HG02884 (cell line): ENCODE measurements at regions not wholly inside any gene's neighbourhood (a gene's known extent, or its start where the extent isn't known, plus 50 kb on each side); places are given as distances from the start of the nearest gene placed in this dataset.

Experiments used
- ATAC-seq: cut with Tn5 transposase; IDR thresholded peaks from one replicate; pipeline ENCODE4 v1.9.1; 2021; ENCODE audit warnings: mild to moderate bottlenecking, moderate library complexity; ENCODE audit not compliant: unreplicated experiment

DNA sequence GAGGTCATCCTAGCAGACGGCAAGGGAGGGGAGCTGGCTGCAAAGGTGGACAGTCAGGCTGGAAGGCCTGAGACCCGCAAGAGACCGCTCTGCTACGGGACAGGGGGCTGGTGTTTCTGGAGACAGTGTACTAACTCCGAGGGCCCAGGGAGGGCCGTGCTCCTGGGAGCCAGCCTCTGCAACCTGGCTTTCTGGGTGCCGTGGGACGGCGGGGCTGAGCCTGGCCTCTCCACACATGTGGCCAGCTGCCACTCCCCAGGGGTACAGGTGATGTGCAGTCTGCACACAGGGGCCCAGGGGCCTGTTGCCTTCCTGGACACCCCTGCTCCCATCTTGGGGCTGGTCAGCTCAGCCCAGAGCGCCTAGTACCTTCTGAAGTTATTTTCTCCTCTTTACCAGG, 92.2 kb downstream of the MRPL36 start:
- ATAC-seq = no peak

- ATAC-seq = no peak
Observed at GRCh38 chr5:1706428-1706827, 93.2 kb downstream of the MRPL36 start.

- no peak for ATAC-seq
Observed at GRCh38 chr5:1706021-1706420, 93.6 kb downstream of the MRPL36 start.

- no peak for ATAC-seq
Observed at GRCh38 chr5:1704676-1705075, 95.0 kb downstream of the MRPL36 start.

DNA sequence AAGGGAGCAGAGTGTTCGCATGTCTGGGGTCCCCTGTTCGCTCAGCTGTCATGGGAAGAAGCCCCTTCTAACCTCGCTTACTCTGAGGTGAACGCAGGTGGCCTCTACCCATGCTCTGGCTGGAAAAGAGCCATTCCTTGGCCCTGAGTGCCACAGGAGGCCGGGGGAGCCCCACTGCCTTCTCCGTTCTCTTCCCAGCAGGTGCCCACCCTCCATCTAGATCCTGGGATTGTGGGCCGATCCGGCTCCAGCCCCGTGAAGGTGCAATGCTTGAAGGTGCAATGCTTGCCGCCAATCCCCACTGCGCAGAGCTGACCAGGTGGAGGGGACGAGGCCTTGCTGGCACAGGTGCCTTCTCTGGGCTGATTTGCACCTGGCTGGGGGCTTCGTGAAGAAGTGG, 95.4 kb downstream of the MRPL36 start:
- ATAC-seq = no peak

DNA sequence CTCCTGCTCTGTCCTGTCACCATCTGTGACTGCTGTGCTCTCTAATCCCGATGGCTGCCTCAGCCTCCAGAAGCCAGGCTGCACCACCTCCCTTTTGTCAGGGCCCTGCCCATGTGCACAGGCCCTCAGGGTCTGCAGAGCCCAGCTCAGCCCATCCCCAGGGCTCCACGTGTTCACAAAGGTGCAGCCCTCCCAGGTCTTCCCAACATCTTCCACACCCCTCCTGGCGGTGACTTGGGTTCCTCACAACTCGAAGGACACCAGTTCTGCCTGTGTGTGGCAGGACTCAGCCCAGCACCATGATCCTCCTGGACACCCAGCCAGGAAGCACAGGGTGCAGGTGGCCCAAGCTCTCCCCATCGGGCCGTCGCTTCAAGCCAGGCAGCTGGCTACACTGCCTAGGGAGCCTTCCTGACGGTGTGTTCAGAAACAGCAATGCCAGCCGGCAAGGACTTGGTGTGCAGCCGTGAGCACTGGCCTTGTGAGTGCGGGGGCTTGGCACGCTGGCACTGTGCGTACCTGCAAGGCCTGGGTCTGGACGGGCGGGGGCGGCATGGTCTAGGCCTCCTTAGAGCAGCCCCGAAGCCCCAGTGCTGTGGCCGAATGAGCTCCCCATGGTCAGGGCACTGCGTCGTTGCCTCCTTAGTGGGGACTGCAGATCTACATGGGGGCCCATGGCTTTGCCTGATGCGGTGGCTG, 96.1 kb downstream of the MRPL36 start:
- ATAC-seq = no peak

- ATAC-seq = no peak
Observed at GRCh38 chr5:1702318-1702717, 97.3 kb downstream of the MRPL36 start.

DNA sequence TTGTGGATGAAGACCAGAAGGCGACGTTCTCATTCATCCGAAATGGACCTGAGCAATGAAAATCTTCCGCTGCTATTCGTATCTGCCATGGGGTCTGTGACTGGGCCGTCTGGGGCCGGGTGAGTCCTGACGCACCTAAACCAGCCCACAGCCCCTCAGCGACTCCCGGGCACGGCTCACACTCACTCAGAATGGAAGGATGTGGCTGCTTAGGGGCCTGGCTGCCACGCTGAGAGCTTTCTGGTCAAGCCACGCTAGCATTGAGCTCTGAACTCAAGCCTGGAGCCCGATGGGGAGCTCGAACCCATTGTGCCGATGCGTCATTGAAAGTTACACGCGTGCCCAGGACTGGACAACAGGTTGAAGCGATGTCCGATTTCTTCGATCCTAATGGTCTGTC, 97.8 kb downstream of the MRPL36 start:
- no peak for ATAC-seq

- ATAC-seq = no peak
Observed at GRCh38 chr5:1701216-1701864, 98.3 kb downstream of the MRPL36 start.

DNA sequence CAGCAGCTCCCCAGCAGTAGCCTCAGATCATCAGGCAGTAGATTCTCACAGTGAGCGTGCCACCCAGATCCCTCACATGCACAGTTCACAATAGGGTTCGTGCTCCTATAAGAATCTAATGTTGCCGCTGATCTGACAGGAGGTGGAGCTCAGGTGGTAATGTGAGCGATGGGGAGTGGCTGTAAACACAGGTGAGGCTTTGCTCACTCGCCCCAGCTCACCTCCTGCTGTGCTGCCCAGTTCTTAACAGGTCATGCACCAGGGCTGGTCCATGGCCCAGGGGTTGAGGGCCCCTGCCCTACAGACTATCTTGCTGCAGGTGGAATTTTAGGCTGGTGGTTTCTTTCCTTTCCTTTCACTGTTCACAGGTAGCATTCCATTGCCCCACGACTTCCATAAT, 100.2 kb downstream of the MRPL36 start:
- ATAC-seq = no peak

DNA sequence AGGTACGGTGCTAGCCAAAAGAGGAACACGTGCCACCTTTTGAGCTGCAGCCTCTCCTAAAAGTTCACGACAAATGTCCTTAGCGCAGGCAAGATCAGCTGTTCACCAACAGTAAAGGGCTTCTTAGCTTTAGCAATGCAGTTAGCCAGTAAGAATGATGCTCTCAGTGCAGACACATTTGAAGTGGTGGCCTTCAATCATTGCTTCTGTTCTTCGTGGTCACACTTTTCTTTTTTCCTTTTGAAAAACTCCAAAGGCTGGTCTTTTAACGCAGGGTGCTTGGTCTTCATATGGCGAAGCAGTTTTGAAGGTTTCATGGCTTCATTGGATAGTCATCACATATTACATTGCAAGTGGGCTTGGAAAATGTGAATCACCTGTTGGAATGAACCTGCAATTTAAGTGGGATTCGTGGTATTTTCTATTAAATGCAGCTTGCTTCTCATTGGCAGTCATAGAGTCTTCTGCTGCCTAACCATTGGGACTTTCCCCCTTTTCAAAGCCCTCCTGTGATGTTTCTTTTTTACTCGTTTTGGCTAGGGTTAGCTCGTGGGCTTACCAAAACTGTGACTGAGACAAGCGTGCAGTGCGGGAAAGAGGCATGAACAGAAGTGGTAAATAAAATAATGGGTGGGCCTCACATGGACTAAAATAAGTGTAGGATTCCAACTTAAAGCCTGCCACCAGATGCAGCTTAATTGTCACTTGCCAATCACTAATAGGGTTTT, 100.9 kb downstream of the MRPL36 start:
- no peak for ATAC-seq

- ATAC-seq = no peak
Observed at GRCh38 chr5:1692381-1692780, 107.3 kb downstream of the MRPL36 start.

- no peak for ATAC-seq
Observed at GRCh38 chr5:1687301-1687970, 112.2 kb downstream of the MRPL36 start.

DNA sequence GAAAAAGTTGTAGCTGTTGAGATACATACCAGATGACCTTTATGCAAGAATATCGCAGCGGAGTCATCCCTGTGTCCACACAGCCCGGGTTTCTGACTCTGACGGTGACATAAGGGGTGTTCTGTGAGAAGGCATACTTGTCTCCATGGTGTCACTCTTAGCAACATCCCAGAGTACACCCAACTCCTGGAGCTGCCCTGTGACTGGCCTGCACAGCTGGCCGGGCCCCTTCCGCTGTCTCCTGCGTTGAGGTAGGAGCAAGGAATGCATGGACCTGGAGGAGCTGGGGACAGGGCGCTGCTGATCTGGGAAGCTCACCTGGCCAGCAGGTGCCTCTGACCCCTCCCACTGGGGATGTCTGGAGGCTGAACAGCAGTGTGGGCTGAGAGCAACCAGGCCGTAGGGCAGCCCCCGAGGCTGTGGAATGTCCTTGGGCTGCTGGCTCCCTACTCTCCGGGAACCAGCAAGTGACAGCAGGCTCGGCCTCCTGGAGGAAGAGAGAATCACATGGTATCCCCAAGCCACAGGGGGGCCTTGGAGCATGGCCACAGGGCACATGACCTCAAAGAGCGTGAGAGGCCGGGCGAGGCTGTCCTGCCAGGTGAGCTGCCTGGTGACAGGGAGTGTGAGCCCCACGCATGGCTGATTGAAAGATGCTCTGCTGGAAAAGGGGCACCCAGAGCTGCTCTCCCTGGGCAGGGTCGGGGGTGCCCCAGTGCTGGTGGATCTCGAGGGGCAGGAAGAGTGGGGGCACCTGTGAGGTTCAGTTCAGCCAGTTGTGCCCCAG, 113.4 kb downstream of the MRPL36 start:
- ATAC-seq = no peak

DNA sequence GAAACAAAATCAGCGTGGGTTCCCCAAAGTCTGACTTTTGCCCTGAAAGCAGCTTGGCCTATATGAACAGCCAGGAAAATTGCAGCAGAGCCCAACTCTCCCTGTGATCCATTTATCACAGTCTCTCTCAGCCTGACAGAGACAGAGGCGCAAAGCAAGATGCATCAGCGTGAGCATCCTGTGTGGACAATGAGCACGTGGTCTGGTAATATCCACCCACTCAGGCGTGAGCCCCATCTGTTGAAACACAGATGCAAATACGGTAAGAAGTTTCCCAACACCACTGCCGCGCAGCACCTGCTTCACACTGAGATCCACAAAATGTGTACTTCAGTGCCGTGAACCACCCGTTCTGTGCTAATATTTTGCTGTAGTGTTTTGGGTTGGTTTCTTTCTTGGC, 114.6 kb downstream of the MRPL36 start:
- ATAC-seq = no peak

DNA sequence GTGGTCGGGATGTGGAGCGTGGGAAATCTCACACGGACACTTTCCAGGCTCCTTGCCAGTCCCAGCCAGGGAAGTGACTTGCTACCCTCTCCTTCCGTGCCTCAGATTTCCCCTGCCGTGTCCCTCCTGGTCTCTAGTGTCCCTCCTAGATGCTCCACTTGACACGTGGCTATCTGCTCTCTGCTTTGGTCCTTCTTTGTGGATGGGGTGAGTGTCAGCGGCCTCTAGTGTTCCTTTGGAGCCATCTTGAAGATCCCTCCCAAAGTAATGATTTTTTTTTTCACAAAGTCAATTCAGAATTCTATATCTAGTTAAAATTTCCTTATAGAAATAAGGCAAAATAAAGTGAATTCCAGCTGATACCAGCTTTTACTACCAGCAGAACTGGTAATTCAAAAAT, 117.7 kb downstream of the MRPL36 start:
- ATAC-seq = no peak

DNA sequence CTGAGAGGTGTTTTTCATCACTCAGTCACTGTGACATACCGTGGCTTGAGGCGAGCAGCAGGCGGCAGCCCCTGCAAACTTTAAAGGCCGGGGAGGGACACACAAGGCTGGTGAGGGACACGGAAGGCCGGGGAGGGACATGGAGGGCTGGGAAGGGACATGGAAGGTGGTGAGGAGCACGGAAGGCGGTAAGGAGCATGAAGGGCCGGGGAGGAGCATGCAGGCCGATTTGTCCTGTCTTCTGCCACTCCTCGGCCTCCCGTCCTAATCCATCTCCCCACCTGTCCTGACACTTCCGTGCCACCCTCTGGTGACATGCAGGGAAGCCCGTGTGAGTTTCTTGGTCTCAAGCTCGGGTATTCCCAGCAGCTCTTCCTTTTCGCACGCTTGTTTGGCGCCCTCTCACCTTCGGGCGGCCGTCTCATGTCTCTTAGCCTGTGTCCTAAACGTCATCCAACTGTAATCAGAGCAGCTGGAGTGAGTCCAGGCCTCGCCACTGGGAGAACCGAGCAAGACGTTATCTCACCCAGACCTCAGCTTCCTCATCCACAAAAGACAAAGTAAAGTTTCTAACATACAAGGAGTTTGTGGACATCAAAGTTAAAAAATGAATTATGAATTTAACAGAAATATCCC, 126.5 kb downstream of the MRPL36 start:
- no peak for ATAC-seq

GRCh38 chr5:1672396-1672795, 127.2 kb downstream of the MRPL36 start:
- ATAC-seq = no peak

GRCh38 chr5:1671351-1671750, 128.3 kb downstream of the MRPL36 start:
- no peak for ATAC-seq

DNA sequence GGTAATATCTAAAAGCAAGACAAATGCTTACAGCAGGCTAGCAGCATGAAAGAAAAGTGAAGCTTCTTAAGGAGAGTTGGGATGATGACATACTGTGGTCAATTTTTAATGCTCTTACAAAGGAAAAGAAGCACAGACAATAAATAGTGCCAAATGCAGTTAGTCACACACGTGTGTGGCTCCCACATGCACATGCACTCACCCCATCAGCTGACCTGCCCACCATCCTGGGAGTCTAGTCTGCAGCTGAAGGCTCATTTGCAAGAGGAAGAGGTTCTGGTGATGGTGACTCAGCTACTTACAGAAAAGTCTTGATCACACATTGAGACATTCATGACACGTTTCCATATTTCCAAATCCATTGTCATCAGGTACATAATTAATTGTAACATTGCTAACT, 129.3 kb downstream of the MRPL36 start:
- ATAC-seq = no peak
